GM18909 (cell line): ENCODE measurements at regions not wholly inside any gene's neighbourhood (a gene's known extent, or its start where the extent isn't known, plus 50 kb on each side); places are given as distances from the start of the nearest gene placed in this dataset.

Source experiments
- ATAC-seq: cut with Tn5 transposase; IDR thresholded peaks from one replicate; pipeline ENCODE4 v1.9.1; 2021; ENCODE audit warnings: mild to moderate bottlenecking; ENCODE audit not compliant: unreplicated experiment, poor library complexity

GRCh38 chr9:88938189-88938588 lies 53.1 kb upstream of the S1PR3 start:
- no peak for ATAC-seq
